GM12878 (cell line): ENCODE measurements at regions not wholly inside any gene's neighbourhood (a gene's known extent, or its start where the extent isn't known, plus 50 kb on each side); places are given as distances from the start of the nearest gene placed in this dataset.

Experiments
- ATAC-seq: fragments of 200-7000 bp; cut with Tn5 transposase; 3 replicates; pipeline ENCODE4 v1.9.1; 2020; ENCODE audit warnings: mild to moderate bottlenecking, moderate library complexity
- BruUV-seq: library from RNA; stranded (reverse); fragments of 400-500 nt; replicated peaks from 2 replicates; lab custom pipeline; 2021; lab: Mats Ljungman, UMichigan
- CTCF ChIA-PET: fragments of 300-600 bp; sonication (Branson Sonifier 250); formaldehyde crosslinking; extraction: SDS; loops from one replicate; lab custom pipeline; 2021; ENCODE audit warnings: inconsistent platforms; lab: Yijun Ruan, JAX
- POLR2A ChIA-PET: fragments of 350-600 bp; formaldehyde crosslinking; extraction: SDS; loops from one replicate; lab custom pipeline; 2021; ENCODE audit warnings: inconsistent platforms; lab: Charles Lee
- RAD21 ChIA-PET: fragments of 300-600 bp; sonication (Branson Sonifier 250); formaldehyde crosslinking; loops from one replicate; lab custom pipeline; 2023; ENCODE audit warnings: antibody characterized with exemption; ENCODE audit not compliant: unreplicated experiment; lab: Charles Lee
- SMC1A ChIA-PET: fragments of 300-600 bp; sonication (Branson Sonifier 250); formaldehyde crosslinking; loops from one replicate; lab custom pipeline; 2023; ENCODE audit not compliant: unreplicated experiment, uncharacterized antibody; lab: Charles Lee
- DNase-seq: peaks from one replicate; pipeline ENCODE4 v3.0.0-alpha.2; 2011; ENCODE audit warnings: low read depth, low spot score
- FAIRE-seq: peaks from 3 replicates; lab custom pipeline; 2011; peaks lifted over from hg19 to GRCh38; lab: Jason Lieb, UNC
- H2AFZ ChIP-seq: 2 replicates; pipeline ENCODE4 v1.6.0; 2011; ENCODE audit warnings: low read depth, low read length, control low read depth; ENCODE audit not compliant: control insufficient read depth
- H3K27ac ChIP-seq: 2 replicates; pipeline ENCODE4 v1.5.1; 2011; ENCODE audit warnings: control low read depth; ENCODE audit not compliant: control insufficient read depth, insufficient read depth
- H3K27me3 ChIP-seq, 2 experiments: replicated peaks in 1 of 2; 2 replicates each; pipeline versions ENCODE4 v1.6.0 to v1.6.1; 2011; ENCODE audit warnings: low read length in 1 of 2; ENCODE audit not compliant: control insufficient read depth in 2 of 2, insufficient read depth in 2 of 2
- H3K36me3 ChIP-seq, 2 experiments: 2 replicates each; pipeline ENCODE4 v1.5.1; 2011; ENCODE audit warnings: low read length in 1 of 2; ENCODE audit not compliant: control insufficient read depth in 2 of 2, insufficient read depth in 2 of 2
- H3K4me1 ChIP-seq: 2 replicates; pipeline ENCODE4 v1.6.1; 2011; ENCODE audit warnings: mild to moderate bottlenecking, low read length, moderate library complexity, mixed read lengths; ENCODE audit not compliant: control insufficient read depth, insufficient read depth
- H3K4me2 ChIP-seq: 2 replicates; pipeline ENCODE4 v1.6.0; 2011; ENCODE audit warnings: control low read depth; ENCODE audit not compliant: control insufficient read depth, insufficient read depth
- H3K4me3 ChIP-seq: fragments of 200-600 bp; sonication (generic); 2 replicates; pipeline ENCODE4 v1.5.1; 2016
- H3K79me2 ChIP-seq: 2 replicates; pipeline ENCODE4 v1.6.0; 2011; ENCODE audit warnings: low read length; ENCODE audit not compliant: control insufficient read depth, insufficient read depth
- H3K9ac ChIP-seq: 2 replicates; pipeline ENCODE4 v1.8.0; 2011; ENCODE audit warnings: low read length, control low read depth, mixed read lengths; ENCODE audit not compliant: control insufficient read depth, insufficient read depth
- H3K9me3 ChIP-seq: replicated peaks from 3 replicates; pipeline ENCODE4 v1.5.1; 2011; ENCODE audit warnings: mild to moderate bottlenecking, low read length; ENCODE audit not compliant: control insufficient read depth, insufficient read depth
- H4K20me1 ChIP-seq: 2 replicates; pipeline ENCODE4 v1.6.0; 2011; ENCODE audit not compliant: control insufficient read depth, insufficient read depth
- E4F1 ChIP-seq: fragments of 450-650 bp; IDR thresholded peaks from 2 replicates; pipeline ENCODE4 v1.6.1; 2018; ENCODE audit warnings: borderline replicate concordance, mild to moderate bottlenecking; ENCODE audit not compliant: partially characterized antibody
- EZH2 ChIP-seq: IDR thresholded peaks from 2 replicates; pipeline ENCODE4 v1.6.1; 2012; ENCODE audit warnings: low read depth, mild to moderate bottlenecking, control low read depth, inconsistent platforms, low read length, borderline replicate concordance; ENCODE audit not compliant: control insufficient read depth
- MYB ChIP-seq: fragments of 150-350 bp; IDR thresholded peaks from 2 replicates; pipeline ENCODE4 v1.6.1; 2014; ENCODE audit warnings: mild to moderate bottlenecking, low read depth, low read length, borderline replicate concordance
- NBN ChIP-seq: fragments of 450-650 bp; IDR thresholded peaks from 2 replicates; pipeline ENCODE4 v1.6.1; 2016
- NR2C1 ChIP-seq: fragments of 450-650 bp; IDR thresholded peaks from 2 replicates; pipeline ENCODE4 v1.6.1; 2017; ENCODE audit warnings: antibody characterized with exemption, mild to moderate bottlenecking, moderate library complexity
- STAT3 ChIP-seq: IDR thresholded peaks from 2 replicates; pipeline ENCODE4 v1.6.1; 2011; ENCODE audit warnings: low read depth, low read length, improper control_type of control experiment
- TCF12 ChIP-seq: IDR thresholded peaks from 2 replicates; pipeline ENCODE4 v1.6.1; 2011; ENCODE audit warnings: low read depth, mild to moderate bottlenecking, low read length
- USF1 ChIP-seq: IDR thresholded peaks from 2 replicates; pipeline ENCODE4 v1.6.1; 2011; ENCODE audit warnings: borderline replicate concordance, low read depth, mild to moderate bottlenecking, moderate library complexity, mixed read lengths, low read length; ENCODE audit not compliant: insufficient read depth; ENCODE audit errors: extremely low read length
- YBX1 ChIP-seq: fragments of 450-650 bp; IDR thresholded peaks from 2 replicates; pipeline ENCODE4 v1.6.1; 2016; ENCODE audit warnings: antibody characterized with exemption
- ZNF274 ChIP-seq: IDR thresholded peaks from one replicate; pipeline ENCODE4 v1.8.0; 2011; ENCODE audit not compliant: insufficient read length, insufficient read depth
- WGBS: methylation state at CpG from one replicate; pipeline ENCODE4 v1.1.6; 2016; ENCODE audit warnings: low lambda C conversion rate; ENCODE audit not compliant: insufficient replicate concordance, insufficient coverage; ENCODE audit errors: missing lambda C conversion rate; 5-methylcytosine and 5-hydroxymethylcytosine counted together
- in situ Hi-C: fragments of 300-500 bp; cut with MboI; formaldehyde crosslinking; loops from 9 replicates; pipeline ENCODE4 v1.14.3; 2018; ENCODE audit warnings: mixed read lengths
- intact Hi-C: fragments of 100-400 bp; cut with micrococcal nuclease; formaldehyde crosslinking; loops from one replicate; pipeline ENCODE4 v1.14.2; 2022; ENCODE audit not compliant: unreplicated experiment
- TF ChIP-seq, protein P1 (sequence below): IDR thresholded peaks from 2 replicates; pipeline ENCODE4 v1.6.1; 2011; ENCODE audit warnings: low read depth, low read length, improper control_type of control experiment, borderline replicate concordance
- TF ChIP-seq, protein P2 (sequence below): fragments of 450-650 bp; formaldehyde crosslinking; IDR thresholded peaks from 2 replicates; pipeline ENCODE4 v1.4.0; 2022; ENCODE audit warnings: mild to moderate bottlenecking, moderate library complexity
- TF ChIP-seq, protein P3 (sequence below): fragments of 450-650 bp; IDR thresholded peaks from 2 replicates; pipeline ENCODE4 v1.6.1; 2016; ENCODE audit warnings: mild to moderate bottlenecking, moderate library complexity, borderline replicate concordance

GRCh38 chr7:51569176-51569575, 252.6 kb upstream of the COBL start:
- intact Hi-C loops (no loop called here), in situ Hi-C loops (no loop called here)
- no peak overlapping the region for H2AFZ ChIP-seq
- SMC1A ChIA-PET, result no interaction called here
- no peak overlapping the region for H3K27ac ChIP-seq
- POLR2A ChIA-PET, result no interaction called here
- RAD21 ChIA-PET, result no interaction called here
- no peaks in the 10 kb centered on the region for H3K36me3 ChIP-seq
- no peaks in the 10 kb centered on the region for H3K27me3 ChIP-seq
- no peaks in the 10 kb centered on the region for H3K4me1 ChIP-seq
- no peak overlapping the region for H3K4me2 ChIP-seq
- ATAC-seq (no peak), DNase-seq (no peak), FAIRE-seq (no peak)
- H3K4me3 ChIP-seq, result no peak overlapping the region
- CTCF ChIA-PET, result no interaction called here
- H3K9ac ChIP-seq, result no peak overlapping the region
- BruUV-seq, result no TSS peak
- no peaks in the 10 kb centered on the region; the same call in 2 of the 3 replicates for H3K9me3 ChIP-seq
- no peaks in the 10 kb centered on the region for H3K79me2 ChIP-seq
- WGBS, result 0% methylated on average over 5 of the region's 5 CpGs
- no peaks in the 10 kb centered on the region for H4K20me1 ChIP-seq
- TF ChIP-seq YBX1 (no peak), TCF12 (no peak), EZH2 (no peak), STAT3 (no peak), USF1 (no peak), NR2C1 (no peak), ZNF274 (no peak), NBN (no peak), MYB (no peak), E4F1 (no peak)
- TF ChIP-seq, protein P1, sequence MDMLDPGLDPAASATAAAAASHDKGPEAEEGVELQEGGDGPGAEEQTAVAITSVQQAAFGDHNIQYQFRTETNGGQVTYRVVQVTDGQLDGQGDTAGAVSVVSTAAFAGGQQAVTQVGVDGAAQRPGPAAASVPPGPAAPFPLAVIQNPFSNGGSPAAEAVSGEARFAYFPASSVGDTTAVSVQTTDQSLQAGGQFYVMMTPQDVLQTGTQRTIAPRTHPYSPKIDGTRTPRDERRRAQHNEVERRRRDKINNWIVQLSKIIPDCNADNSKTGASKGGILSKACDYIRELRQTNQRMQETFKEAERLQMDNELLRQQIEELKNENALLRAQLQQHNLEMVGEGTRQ, result no peak
- TF ChIP-seq, protein P2, sequence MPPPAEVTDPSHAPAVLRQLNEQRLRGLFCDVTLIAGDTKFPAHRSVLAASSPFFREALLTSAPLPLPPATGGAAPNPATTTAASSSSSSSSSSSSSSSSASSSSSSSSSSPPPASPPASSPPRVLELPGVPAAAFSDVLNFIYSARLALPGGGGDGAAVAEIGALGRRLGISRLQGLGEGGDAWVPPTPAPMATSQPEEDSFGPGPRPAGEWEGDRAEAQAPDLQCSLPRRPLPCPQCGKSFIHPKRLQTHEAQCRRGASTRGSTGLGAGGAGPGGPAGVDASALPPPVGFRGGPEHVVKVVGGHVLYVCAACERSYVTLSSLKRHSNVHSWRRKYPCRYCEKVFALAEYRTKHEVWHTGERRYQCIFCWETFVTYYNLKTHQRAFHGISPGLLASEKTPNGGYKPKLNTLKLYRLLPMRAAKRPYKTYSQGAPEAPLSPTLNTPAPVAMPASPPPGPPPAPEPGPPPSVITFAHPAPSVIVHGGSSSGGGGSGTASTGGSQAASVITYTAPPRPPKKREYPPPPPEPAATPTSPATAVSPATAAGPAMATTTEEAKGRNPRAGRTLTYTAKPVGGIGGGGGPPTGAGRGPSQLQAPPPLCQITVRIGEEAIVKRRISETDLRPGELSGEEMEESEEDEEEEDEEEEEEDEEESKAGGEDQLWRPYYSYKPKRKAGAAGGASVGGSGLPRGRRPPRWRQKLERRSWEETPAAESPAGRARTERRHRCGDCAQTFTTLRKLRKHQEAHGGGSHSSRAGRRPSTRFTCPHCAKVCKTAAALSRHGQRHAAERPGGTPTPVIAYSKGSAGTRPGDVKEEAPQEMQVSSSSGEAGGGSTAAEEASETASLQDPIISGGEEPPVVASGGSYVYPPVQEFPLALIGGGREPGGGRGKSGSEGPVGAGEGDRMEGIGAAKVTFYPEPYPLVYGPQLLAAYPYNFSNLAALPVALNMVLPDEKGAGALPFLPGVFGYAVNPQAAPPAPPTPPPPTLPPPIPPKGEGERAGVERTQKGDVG (CRISPR knock-in tag), result no peak
- TF ChIP-seq, protein P3, sequence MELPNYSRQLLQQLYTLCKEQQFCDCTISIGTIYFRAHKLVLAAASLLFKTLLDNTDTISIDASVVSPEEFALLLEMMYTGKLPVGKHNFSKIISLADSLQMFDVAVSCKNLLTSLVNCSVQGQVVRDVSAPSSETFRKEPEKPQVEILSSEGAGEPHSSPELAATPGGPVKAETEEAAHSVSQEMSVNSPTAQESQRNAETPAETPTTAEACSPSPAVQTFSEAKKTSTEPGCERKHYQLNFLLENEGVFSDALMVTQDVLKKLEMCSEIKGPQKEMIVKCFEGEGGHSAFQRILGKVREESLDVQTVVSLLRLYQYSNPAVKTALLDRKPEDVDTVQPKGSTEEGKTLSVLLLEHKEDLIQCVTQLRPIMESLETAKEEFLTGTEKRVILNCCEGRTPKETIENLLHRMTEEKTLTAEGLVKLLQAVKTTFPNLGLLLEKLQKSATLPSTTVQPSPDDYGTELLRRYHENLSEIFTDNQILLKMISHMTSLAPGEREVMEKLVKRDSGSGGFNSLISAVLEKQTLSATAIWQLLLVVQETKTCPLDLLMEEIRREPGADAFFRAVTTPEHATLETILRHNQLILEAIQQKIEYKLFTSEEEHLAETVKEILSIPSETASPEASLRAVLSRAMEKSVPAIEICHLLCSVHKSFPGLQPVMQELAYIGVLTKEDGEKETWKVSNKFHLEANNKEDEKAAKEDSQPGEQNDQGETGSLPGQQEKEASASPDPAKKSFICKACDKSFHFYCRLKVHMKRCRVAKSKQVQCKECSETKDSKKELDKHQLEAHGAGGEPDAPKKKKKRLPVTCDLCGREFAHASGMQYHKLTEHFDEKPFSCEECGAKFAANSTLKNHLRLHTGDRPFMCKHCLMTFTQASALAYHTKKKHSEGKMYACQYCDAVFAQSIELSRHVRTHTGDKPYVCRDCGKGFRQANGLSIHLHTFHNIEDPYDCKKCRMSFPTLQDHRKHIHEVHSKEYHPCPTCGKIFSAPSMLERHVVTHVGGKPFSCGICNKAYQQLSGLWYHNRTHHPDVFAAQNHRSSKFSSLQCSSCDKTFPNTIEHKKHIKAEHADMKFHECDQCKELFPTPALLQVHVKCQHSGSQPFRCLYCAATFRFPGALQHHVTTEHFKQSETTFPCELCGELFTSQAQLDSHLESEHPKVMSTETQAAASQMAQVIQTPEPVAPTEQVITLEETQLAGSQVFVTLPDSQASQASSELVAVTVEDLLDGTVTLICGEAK, result no peak
